GM23338 (cell line): ENCODE measurements at regions not wholly inside any gene's neighbourhood (a gene's known extent, or its start where the extent isn't known, plus 50 kb on each side); places are given as distances from the start of the nearest gene placed in this dataset.

Source experiments
- CREB1 ChIP-seq: fragments of 250-450 bp; sonication (Bioruptor Pico); IDR thresholded peaks from 2 replicates; pipeline ENCODE4 v1.5.0; 2020; ENCODE audit warnings: low read depth, mild to moderate bottlenecking, moderate library complexity
- CTCF ChIP-seq, 2 experiments: fragments of 200-600 bp in 1 of 2; sonication (generic) in 1 of 2; conservative IDR thresholded peaks; 2 replicates each; pipeline versions ENCODE4 v1.5.1 to v1.6.1; 2016 to 2017; ENCODE audit warnings: antibody characterized with exemption in 2 of 2, low read depth in 2 of 2, mild to moderate bottlenecking in 2 of 2, moderate library complexity in 1 of 2
- ETS1 ChIP-seq: IDR thresholded peaks from 2 replicates; pipeline ENCODE4 v1.6.1; 2016; ENCODE audit warnings: antibody characterized with exemption
- EZH2 ChIP-seq: fragments of 200-600 bp; sonication (generic); IDR thresholded peaks from one replicate; pipeline ENCODE4 v1.8.0; 2017; ENCODE audit warnings: antibody characterized with exemption, mild to moderate bottlenecking, low read depth; ENCODE audit not compliant: unreplicated experiment
- EZH2phosphoT487 ChIP-seq: fragments of 200-600 bp; sonication (generic); IDR thresholded peaks from one replicate; pipeline ENCODE4 v1.8.1; 2018; ENCODE audit warnings: antibody characterized with exemption; ENCODE audit not compliant: unreplicated experiment
- JUNB ChIP-seq: IDR thresholded peaks from one replicate; pipeline ENCODE4 v1.6.1; 2016; ENCODE audit warnings: antibody characterized with exemption; ENCODE audit not compliant: unreplicated experiment
- POLR2AphosphoS5 ChIP-seq: IDR thresholded peaks from 2 replicates; pipeline ENCODE4 v1.6.1; 2016; ENCODE audit warnings: antibody characterized with exemption, low read depth

- TF ChIP-seq CTCF (conservative IDR thresholded peaks at IDR 0.05; ENCODE audit: low read depth in 2 of 2) (no peak), POLR2AphosphoS5 (no peak), EZH2 (no peak), ETS1 (no peak), JUNB (no peak), EZH2phosphoT487 (no peak), CREB1 (CRISPR knock-in tag) (no peak)
These were observed 1908.0 kb downstream of the EFNA5 start for GRCh38 chr5:105762728-105763127.
